Activated CD4-positive, alpha-beta T cell treated with anti-CD3 and anti-CD28 coated beads, Interleukin-2, amount 50 U/mL, for 4 hours (primary cell): ENCODE measurements at regions not wholly inside any gene's neighbourhood (a gene's known extent, or its start where the extent isn't known, plus 50 kb on each side); places are given as distances from the start of the nearest gene placed in this dataset.

Experiments used
- DNase-seq, 2 experiments: peaks; one replicate each; pipeline ENCODE4 v3.0.0-alpha.2; 2020

- no peak for DNase-seq
Measured at GRCh38 chr15:39095218-39095879, 485.5 kb upstream of the THBS1 start.

- no peak for DNase-seq
Measured at GRCh38 chr15:39096608-39097205, 484.2 kb upstream of the THBS1 start.

GRCh38 chr15:39099524-39099923 is 481.4 kb upstream of the THBS1 start:
- no peak for DNase-seq

GRCh38 chr15:39100106-39100660 is 480.7 kb upstream of the THBS1 start:
- DNase-seq = no peak

- no peak for DNase-seq
Measured at GRCh38 chr15:39102431-39102830, 478.4 kb upstream of the THBS1 start.

- DNase-seq = no peak
Measured at GRCh38 chr15:39106950-39107349, 473.9 kb upstream of the THBS1 start.

GRCh38 chr15:39108021-39108420 is 472.9 kb upstream of the THBS1 start:
- DNase-seq = no peak

GRCh38 chr15:39110336-39110735 is 470.5 kb upstream of the THBS1 start:
- DNase-seq = no peak

- DNase-seq = no peak
Measured at GRCh38 chr15:39110746-39111145, 470.1 kb upstream of the THBS1 start.

GRCh38 chr15:39113741-39114140 is 467.1 kb upstream of the THBS1 start:
- DNase-seq = no peak

GRCh38 chr15:39114690-39115378 is 466.0 kb upstream of the THBS1 start:
- no peak for DNase-seq

GRCh38 chr15:39115379-39116057 is 465.4 kb upstream of the THBS1 start:
- DNase-seq = no peak

GRCh38 chr15:39118510-39118909 is 462.4 kb upstream of the THBS1 start:
- no peak for DNase-seq

- DNase-seq = no peak
Measured at GRCh38 chr15:39124155-39124552, 456.7 kb upstream of the THBS1 start.

- no peak for DNase-seq
Measured at GRCh38 chr15:39124553-39125171, 456.2 kb upstream of the THBS1 start.

GRCh38 chr15:39125226-39125625 is 455.7 kb upstream of the THBS1 start:
- no peak for DNase-seq

GRCh38 chr15:39125904-39126303 is 455.0 kb upstream of the THBS1 start:
- DNase-seq = no peak

GRCh38 chr15:39127151-39127790 is 453.6 kb upstream of the THBS1 start:
- no peak for DNase-seq

GRCh38 chr15:39127925-39128617 is 452.8 kb upstream of the THBS1 start:
- DNase-seq = no peak

- no peak for DNase-seq
Measured at GRCh38 chr15:39128746-39129145, 452.1 kb upstream of the THBS1 start.

- DNase-seq = no peak
Measured at GRCh38 chr15:39130556-39131379, 450.1 kb upstream of the THBS1 start.
